ENCODE measurements at regions not wholly inside any gene's neighbourhood (a gene's known extent, or its start where the extent isn't known, plus 50 kb on each side); places are given as distances from the start of the nearest gene placed in this dataset.

GRCh38 chr18:52190195-52190594 is 149.8 kb upstream of the DCC start:
- no peak overlapping the region for H3K4me3 ChIP-seq
- H3K4me1 ChIP-seq = no peaks in the 10 kb centered on the region
- H3K4me2 ChIP-seq = no peak overlapping the region
- FAIRE-seq = no peak
- ChIA-PET CTCF (no interaction called here), POLR2A (no interaction called here)
- 21% methylated on average over 3 of the region's 3 CpGs for WGBS (ENCODE audit: missing lambda C conversion rate)
- DNase-seq (ENCODE audit: low read depth in 1 of 2, low spot score in 1 of 2) = no peak
- TF ChIP-seq EP300 (IDR thresholded peaks at IDR 0.05) (no peak), BCL3 (IDR thresholded peaks at IDR 0.05) (no peak), POLR2AphosphoS2 (conservative IDR thresholded peaks at IDR 0.05; ENCODE audit: low read length) (no peak), RFX5 (IDR thresholded peaks at IDR 0.05) (no peak), ZNF302 (CRISPR knock-in tag; IDR thresholded peaks at IDR 0.05) (no peak), RARB (CRISPR knock-in tag; IDR thresholded peaks at IDR 0.05) (no peak), HES2 (IDR thresholded peaks at IDR 0.05) (no peak), RNF2 (IDR thresholded peaks at IDR 0.05; ENCODE audit: borderline replicate concordance, low read depth) (no peak), REST (IDR thresholded peaks at IDR 0.05) (no peak), JUNB (IDR thresholded peaks at IDR 0.05) (no peak), NR3C1 (IDR thresholded peaks at IDR 0.05) (no peak), PBX3 (IDR thresholded peaks at IDR 0.05) (no peak), CBX8 (IDR thresholded peaks at IDR 0.05) (no peak), NFE2L2 (conservative IDR thresholded peaks at IDR 0.05; ENCODE audit: low read length) (no peak), HMGXB4 (CRISPR knock-in tag; IDR thresholded peaks at IDR 0.05; ENCODE audit: borderline replicate concordance) (no peak)
- H3K27ac ChIP-seq = no peak overlapping the region
- ATAC-seq = no peak
- H3K9me3 ChIP-seq = no peaks in the 10 kb centered on the region

GRCh38 chr18:52190631-52191030 is 149.4 kb upstream of the DCC start:
- WGBS (ENCODE audit: missing lambda C conversion rate) = 49% methylated on average over 5 of the region's 5 CpGs
- TF ChIP-seq CHD2 (IDR thresholded peaks at IDR 0.05; ENCODE audit: low read length, partially characterized antibody) (no peak), ZC3H11A (IDR thresholded peaks at IDR 0.05) (no peak), ESRRA (IDR thresholded peaks at IDR 0.05; ENCODE audit: borderline replicate concordance, low read length) (no peak)

More at GRCh38 chr18:52190631-52191030, 149.4 kb upstream of the DCC start:
- POLR2A ChIA-PET = no interaction called here
- Histone ChIP-seq H3K4me3 (no peak overlapping the region), H3K4me1 (no peaks in the 10 kb centered on the region), H3K9me3 (no peaks in the 10 kb centered on the region), H3K27ac (no peak overlapping the region), H3K4me2 (no peak overlapping the region)
- FAIRE-seq = no peak
- no peak for DNase-seq (ENCODE audit: low read depth in 1 of 2, low spot score in 1 of 2)
- no peak for ATAC-seq
- CTCF ChIA-PET = no interaction called here

Data from A549 (cell line).